ENCODE measurements at regions not wholly inside any gene's neighbourhood (a gene's known extent, or its start where the extent isn't known, plus 50 kb on each side); places are given as distances from the start of the nearest gene placed in this dataset.

- TF ChIP-seq CTCF (IDR thresholded peaks at IDR 0.05; ENCODE audit: low read depth, low read length) (no peak), MAX (IDR thresholded peaks at IDR 0.05; ENCODE audit: low read depth, low read length) (no peak)
These were observed 818.6 kb upstream of the IGFBP3 start for GRCh38 chr7:46739518-46740234.
